Inflammatory macrophage treated with lipopolysaccharide for 1 hour (primary cell): ENCODE measurements at regions not wholly inside any gene's neighbourhood (a gene's known extent, or its start where the extent isn't known, plus 50 kb on each side); places are given as distances from the start of the nearest gene placed in this dataset.
"Not testable (repeated sequence)": the region's sequence is repeated elsewhere in the genome, so short reads cannot be mapped to it uniquely, and the experiment has no call there.

ENCODE experiments used
- DNase-seq, 2 donors: peaks; one replicate each; pipeline ENCODE4 v3.0.0-alpha.2; 2020 to 2022

GRCh38 chr2:89876878-89877277, 1185.4 kb downstream of the RPIA start:
- not testable (repeated sequence) for DNase-seq

- not testable (repeated sequence) for DNase-seq
Observed at GRCh38 chr2:89882880-89883279, 1191.4 kb downstream of the RPIA start.

GRCh38 chr2:89883624-89884023, 1192.2 kb downstream of the RPIA start:
- not testable (repeated sequence) for DNase-seq

- not testable (repeated sequence) for DNase-seq
Observed at GRCh38 chr2:89885071-89885470, 1193.6 kb downstream of the RPIA start.

GRCh38 chr2:89888693-89889092, 1197.2 kb downstream of the RPIA start:
- not testable (repeated sequence) for DNase-seq

- DNase-seq = not testable (repeated sequence)
Observed at GRCh38 chr2:89890185-89890773, 1198.8 kb downstream of the RPIA start.

- not testable (repeated sequence) for DNase-seq
Observed at GRCh38 chr2:89894988-89895387, 1203.5 kb downstream of the RPIA start.

- DNase-seq = not testable (repeated sequence)
Observed at GRCh38 chr2:89895629-89896028, 1204.2 kb downstream of the RPIA start.

- DNase-seq = not testable (repeated sequence)
Observed at GRCh38 chr2:89927018-89927417, 1235.5 kb downstream of the RPIA start.

GRCh38 chr2:89935436-89935835, 1244.0 kb downstream of the RPIA start:
- not testable (repeated sequence) for DNase-seq

- not testable (repeated sequence) for DNase-seq
Observed at GRCh38 chr2:89936011-89936410, 1244.5 kb downstream of the RPIA start.

- peak in 1 of 2 donors; percentile 1 for DNase-seq
Observed at GRCh38 chr2:89936559-89936958, 1245.1 kb downstream of the RPIA start.

GRCh38 chr2:89938756-89939155, 1247.3 kb downstream of the RPIA start:
- not testable (repeated sequence) for DNase-seq

- DNase-seq = not testable (repeated sequence)
Observed at GRCh38 chr2:89944267-89944666, 1252.8 kb downstream of the RPIA start.

- not testable (repeated sequence) for DNase-seq
Observed at GRCh38 chr2:89945004-89945616, 1253.6 kb downstream of the RPIA start.

GRCh38 chr2:89947208-89947815, 1255.8 kb downstream of the RPIA start:
- not testable (repeated sequence) for DNase-seq

GRCh38 chr2:89948102-89948501, 1256.6 kb downstream of the RPIA start:
- not testable (repeated sequence) for DNase-seq

- DNase-seq = not testable (repeated sequence)
Observed at GRCh38 chr2:89950807-89951206, 1259.3 kb downstream of the RPIA start.

GRCh38 chr2:89957236-89957635, 1265.8 kb downstream of the RPIA start:
- DNase-seq = peak in 1 of 2 donors; percentile 18

GRCh38 chr2:89959729-89960378, 1268.4 kb downstream of the RPIA start:
- not testable (repeated sequence) for DNase-seq

- DNase-seq = not testable (repeated sequence)
Observed at GRCh38 chr2:89960570-89960969, 1269.1 kb downstream of the RPIA start.

GRCh38 chr2:89968567-89968966, 1277.1 kb downstream of the RPIA start:
- not testable (repeated sequence) for DNase-seq

- DNase-seq = not testable (repeated sequence)
Observed at GRCh38 chr2:89969190-89969589, 1277.7 kb downstream of the RPIA start.
